ENCODE measurements at regions not wholly inside any gene's neighbourhood (a gene's known extent, or its start where the extent isn't known, plus 50 kb on each side); places are given as distances from the start of the nearest gene placed in this dataset.

GRCh38 chr6:81570681-81571080 is 181.8 kb downstream of the TENT5A start:
- Mint-ChIP-seq H3K9me3 (ENCODE audit: unreplicated experiment) (no peaks in the 10 kb centered on the region), H3K36me3 (ENCODE audit: unreplicated experiment) (no peaks in the 10 kb centered on the region), H3K4me3 (ENCODE audit: unreplicated experiment) (no peak overlapping the region), H3K4me1 (ENCODE audit: unreplicated experiment) (no peaks in the 10 kb centered on the region), H3K27me3 (ENCODE audit: unreplicated experiment) (no peaks in the 10 kb centered on the region), H3K27ac (ENCODE audit: unreplicated experiment) (no peak overlapping the region)
- TF ChIP-seq, protein P1, sequence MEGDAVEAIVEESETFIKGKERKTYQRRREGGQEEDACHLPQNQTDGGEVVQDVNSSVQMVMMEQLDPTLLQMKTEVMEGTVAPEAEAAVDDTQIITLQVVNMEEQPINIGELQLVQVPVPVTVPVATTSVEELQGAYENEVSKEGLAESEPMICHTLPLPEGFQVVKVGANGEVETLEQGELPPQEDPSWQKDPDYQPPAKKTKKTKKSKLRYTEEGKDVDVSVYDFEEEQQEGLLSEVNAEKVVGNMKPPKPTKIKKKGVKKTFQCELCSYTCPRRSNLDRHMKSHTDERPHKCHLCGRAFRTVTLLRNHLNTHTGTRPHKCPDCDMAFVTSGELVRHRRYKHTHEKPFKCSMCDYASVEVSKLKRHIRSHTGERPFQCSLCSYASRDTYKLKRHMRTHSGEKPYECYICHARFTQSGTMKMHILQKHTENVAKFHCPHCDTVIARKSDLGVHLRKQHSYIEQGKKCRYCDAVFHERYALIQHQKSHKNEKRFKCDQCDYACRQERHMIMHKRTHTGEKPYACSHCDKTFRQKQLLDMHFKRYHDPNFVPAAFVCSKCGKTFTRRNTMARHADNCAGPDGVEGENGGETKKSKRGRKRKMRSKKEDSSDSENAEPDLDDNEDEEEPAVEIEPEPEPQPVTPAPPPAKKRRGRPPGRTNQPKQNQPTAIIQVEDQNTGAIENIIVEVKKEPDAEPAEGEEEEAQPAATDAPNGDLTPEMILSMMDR (IDR thresholded peaks at IDR 0.05): no peak
- DNase-seq (ENCODE audit: extremely low spot score, unreplicated experiment): no peak

GRCh38 chr6:81568973-81569372 is 183.5 kb downstream of the TENT5A start:
- no peak for DNase-seq (ENCODE audit: extremely low spot score, unreplicated experiment)
- Mint-ChIP-seq H3K27ac (ENCODE audit: unreplicated experiment) (no peak overlapping the region), H3K36me3 (ENCODE audit: unreplicated experiment) (no peaks in the 10 kb centered on the region), H3K27me3 (ENCODE audit: unreplicated experiment) (no peaks in the 10 kb centered on the region), H3K4me3 (ENCODE audit: unreplicated experiment) (no peak overlapping the region), H3K4me1 (ENCODE audit: unreplicated experiment) (peaks cover 10% of the 10 kb centered on the region), H3K9me3 (ENCODE audit: unreplicated experiment) (no peaks in the 10 kb centered on the region)
- TF ChIP-seq, protein P1 (IDR thresholded peaks at IDR 0.05): no peak

DNA sequence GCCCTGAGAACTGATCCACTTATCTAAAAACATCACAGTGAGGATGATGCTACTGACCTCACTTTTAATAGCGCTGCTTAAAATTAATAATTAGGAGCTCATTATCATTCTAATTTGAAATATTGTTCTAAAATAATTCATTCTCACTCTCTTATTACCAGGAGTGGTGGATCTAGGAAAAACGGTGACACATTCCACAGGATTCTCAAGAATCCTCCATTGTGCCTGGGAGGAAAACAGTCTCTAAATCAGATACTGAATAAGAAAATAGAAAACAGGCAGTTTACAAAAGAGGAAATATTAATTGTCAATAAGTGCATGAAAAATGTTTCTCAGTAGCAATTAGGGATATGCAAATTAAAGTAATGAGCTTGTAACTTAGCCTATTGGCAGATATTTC is 187.4 kb downstream of the TENT5A start:
- no peak for DNase-seq (ENCODE audit: extremely low spot score, unreplicated experiment)
- no peaks in the 10 kb centered on the region for H3K27me3 Mint-ChIP-seq (ENCODE audit: unreplicated experiment)
- no peaks in the 10 kb centered on the region for H3K36me3 Mint-ChIP-seq (ENCODE audit: unreplicated experiment)
- H3K9me3 Mint-ChIP-seq (ENCODE audit: unreplicated experiment): no peaks in the 10 kb centered on the region
- H3K27ac Mint-ChIP-seq (ENCODE audit: unreplicated experiment): no peak overlapping the region
- TF ChIP-seq, protein P1 (IDR thresholded peaks at IDR 0.05): no peak
- H3K4me3 Mint-ChIP-seq (ENCODE audit: unreplicated experiment): no peak overlapping the region
- peaks cover 21% of the 10 kb centered on the region for H3K4me1 Mint-ChIP-seq (ENCODE audit: unreplicated experiment)

DNA sequence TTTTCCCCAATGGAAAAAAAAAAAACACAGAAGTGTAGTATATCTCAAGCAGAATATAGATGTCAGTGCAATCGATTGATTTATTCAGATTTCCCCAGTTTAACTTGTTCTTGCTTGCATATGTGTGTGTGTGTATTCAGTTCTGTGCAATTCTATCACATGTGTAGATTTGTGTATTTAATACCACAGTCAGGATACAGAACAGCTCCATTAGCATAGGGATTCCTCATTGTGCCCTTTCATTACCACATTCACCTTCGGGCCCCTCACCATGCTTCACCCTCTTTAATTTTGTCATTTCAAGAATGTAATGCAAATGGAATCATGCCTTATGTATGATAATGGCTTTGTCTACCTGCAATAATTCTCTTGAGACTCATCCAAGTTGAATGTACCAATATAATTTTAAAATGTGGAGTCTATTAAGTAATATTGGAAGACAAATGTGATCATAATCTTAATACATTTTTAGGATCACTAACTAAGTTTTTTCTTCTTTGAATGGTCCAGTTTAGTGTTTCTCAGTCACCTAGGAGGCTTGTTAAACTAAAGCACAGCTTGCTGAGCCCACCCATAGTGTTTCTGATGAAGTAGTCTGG is 187.9 kb downstream of the TENT5A start:
- DNase-seq (ENCODE audit: extremely low spot score, unreplicated experiment): no peak
- no peaks in the 10 kb centered on the region for H3K27me3 Mint-ChIP-seq (ENCODE audit: unreplicated experiment)
- H3K9me3 Mint-ChIP-seq (ENCODE audit: unreplicated experiment): no peaks in the 10 kb centered on the region
- H3K4me1 Mint-ChIP-seq (ENCODE audit: unreplicated experiment): peaks cover 21% of the 10 kb centered on the region
- TF ChIP-seq, protein P1 (IDR thresholded peaks at IDR 0.05): no peak
- H3K4me3 Mint-ChIP-seq (ENCODE audit: unreplicated experiment): no peak overlapping the region
- no peaks in the 10 kb centered on the region for H3K36me3 Mint-ChIP-seq (ENCODE audit: unreplicated experiment)
- H3K27ac Mint-ChIP-seq (ENCODE audit: unreplicated experiment): no peak overlapping the region

DNA sequence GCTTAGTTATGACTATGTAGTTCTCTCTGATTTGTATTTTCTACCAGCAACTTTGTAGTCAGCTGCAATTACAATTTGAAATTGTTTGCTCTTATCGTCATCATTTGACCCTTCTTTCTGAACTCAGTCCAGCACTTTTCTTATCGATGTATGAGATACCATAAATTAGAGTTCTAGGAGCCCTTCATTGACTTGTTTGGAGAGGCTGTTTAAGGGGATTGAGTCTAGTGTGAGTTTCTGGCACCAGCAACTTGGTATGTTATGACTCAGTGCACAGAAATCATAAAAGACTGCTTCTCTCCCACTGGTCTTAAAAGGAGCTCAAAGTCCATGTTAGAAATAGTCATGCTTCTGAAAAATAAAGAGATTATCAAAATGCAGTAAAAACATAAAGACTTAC is 190.3 kb downstream of the TENT5A start:
- TF ChIP-seq, protein P1 (IDR thresholded peaks at IDR 0.05): no peak
- no peaks in the 10 kb centered on the region for H3K36me3 Mint-ChIP-seq (ENCODE audit: unreplicated experiment)
- peaks cover 21% of the 10 kb centered on the region for H3K4me1 Mint-ChIP-seq (ENCODE audit: unreplicated experiment)
- H3K4me3 Mint-ChIP-seq (ENCODE audit: unreplicated experiment): no peak overlapping the region
- no peak overlapping the region for H3K27ac Mint-ChIP-seq (ENCODE audit: unreplicated experiment)
- no peak for DNase-seq (ENCODE audit: extremely low spot score, unreplicated experiment)
- no peaks in the 10 kb centered on the region for H3K9me3 Mint-ChIP-seq (ENCODE audit: unreplicated experiment)
- no peaks in the 10 kb centered on the region for H3K27me3 Mint-ChIP-seq (ENCODE audit: unreplicated experiment)

All from osteocyte (in vitro differentiated cells).